GM23248 (cell line): ENCODE measurements at regions not wholly inside any gene's neighbourhood (a gene's known extent, or its start where the extent isn't known, plus 50 kb on each side); places are given as distances from the start of the nearest gene placed in this dataset.

Source experiments
- DNase-seq: peaks from one replicate; pipeline ENCODE4 v3.0.0-alpha.2; 2015
- H2AFZ ChIP-seq: fragments of 200-600 bp; sonication (generic); 2 replicates; pipeline ENCODE4 v1.6.1; 2016; ENCODE audit warnings: antibody characterized with exemption
- H3F3A ChIP-seq: fragments of 200-600 bp; sonication (generic); 2 replicates; pipeline ENCODE4 v1.6.1; 2016; ENCODE audit warnings: mild to moderate bottlenecking, antibody characterized with exemption, mixed run types; ENCODE audit not compliant: insufficient read depth
- H3K27ac ChIP-seq: fragments of 200-600 bp; sonication (generic); 2 replicates; pipeline ENCODE4 v1.5.1; 2016; ENCODE audit warnings: mild to moderate bottlenecking
- H3K27me3 ChIP-seq: fragments of 200-600 bp; sonication (generic); replicated peaks from 2 replicates; pipeline ENCODE4 v1.6.1; 2016; ENCODE audit warnings: mild to moderate bottlenecking; ENCODE audit not compliant: insufficient read depth
- H3K36me3 ChIP-seq: fragments of 200-600 bp; sonication (generic); 2 replicates; pipeline ENCODE4 v1.6.1; 2016; ENCODE audit warnings: low read depth, mild to moderate bottlenecking
- H3K4me1 ChIP-seq: fragments of 200-600 bp; sonication (generic); 2 replicates; pipeline ENCODE4 v1.6.1; 2016; ENCODE audit warnings: mild to moderate bottlenecking; ENCODE audit not compliant: insufficient read depth
- H3K4me2 ChIP-seq: fragments of 200-600 bp; sonication (generic); one replicate; pipeline ENCODE4 v1.6.1; 2016; ENCODE audit warnings: mild to moderate bottlenecking; ENCODE audit not compliant: unreplicated experiment
- H3K4me3 ChIP-seq: fragments of 200-600 bp; sonication (generic); 2 replicates; pipeline ENCODE4 v1.5.1; 2016; ENCODE audit warnings: mild to moderate bottlenecking
- H3K79me2 ChIP-seq: fragments of 200-600 bp; sonication (generic); 2 replicates; pipeline ENCODE4 v1.6.1; 2016; ENCODE audit warnings: mild to moderate bottlenecking; ENCODE audit not compliant: insufficient read depth
- H3K9ac ChIP-seq: fragments of 200-600 bp; sonication (generic); 2 replicates; pipeline ENCODE4 v1.6.1; 2016; ENCODE audit warnings: mild to moderate bottlenecking
- H3K9me2 ChIP-seq: fragments of 200-600 bp; sonication (generic); 2 replicates; pipeline ENCODE4 v1.6.1; 2016; ENCODE audit warnings: mixed run types, mild to moderate bottlenecking, moderate library complexity; ENCODE audit not compliant: insufficient read depth
- H3K9me3 ChIP-seq: fragments of 200-600 bp; sonication (generic); one replicate; pipeline ENCODE4 v1.6.1; 2017; ENCODE audit warnings: low read depth
- H4K20me1 ChIP-seq: fragments of 200-600 bp; sonication (generic); 2 replicates; pipeline ENCODE4 v1.6.0; 2016; ENCODE audit not compliant: insufficient read depth
- EZH2 ChIP-seq: fragments of 200-600 bp; sonication (generic); IDR thresholded peaks from 2 replicates; pipeline ENCODE4 v1.6.1; 2018; ENCODE audit warnings: antibody characterized with exemption, mild to moderate bottlenecking; ENCODE audit not compliant: insufficient read depth, poor library complexity, severe bottlenecking
- EZH2phosphoT487 ChIP-seq: fragments of 200-600 bp; sonication (generic); IDR thresholded peaks from 2 replicates; pipeline ENCODE4 v1.6.1; 2018; ENCODE audit warnings: antibody characterized with exemption, moderate library complexity, mild to moderate bottlenecking, low read depth; ENCODE audit not compliant: insufficient read depth
- WGBS, 2 experiments: methylation state at CpG; one replicate each; pipeline ENCODE4 v1.1.6; 2015 to 2017; ENCODE audit warnings: low lambda C conversion rate in 2 of 2, low coverage in 1 of 2; ENCODE audit errors: missing lambda C conversion rate in 2 of 2; 5-methylcytosine and 5-hydroxymethylcytosine counted together
- in situ Hi-C: fragments of 300-500 bp; cut with MboI; formaldehyde crosslinking; loops from 2 replicates; pipeline ENCODE4 v1.15.0; 2020

DNA sequence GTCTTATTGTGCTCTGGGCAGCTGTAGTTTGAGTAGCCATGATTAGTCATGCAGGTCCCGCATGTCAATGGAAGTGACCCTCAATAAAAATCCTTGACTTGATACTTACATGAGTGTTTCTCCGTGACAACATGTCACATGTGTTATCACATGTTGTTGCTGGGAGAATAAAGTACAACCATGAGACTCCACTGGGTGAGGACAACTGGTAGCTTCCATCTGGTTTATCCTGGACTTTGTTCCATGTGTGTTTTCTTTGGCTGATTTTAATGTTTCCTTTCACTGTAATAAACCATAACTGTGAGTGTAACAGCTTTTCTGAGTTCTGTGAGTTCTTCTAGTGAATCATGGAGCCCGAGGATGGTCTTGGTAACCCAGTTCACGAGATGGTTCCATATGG lies 63.1 kb upstream of the NDN start:
- TF ChIP-seq EZH2 (no peak), EZH2phosphoT487 (no peak)
- no peaks in the 10 kb centered on the region for H3K36me3 ChIP-seq
- no peak overlapping the region for H2AFZ ChIP-seq
- no peak overlapping the region for H3K4me2 ChIP-seq
- H3K9me3 ChIP-seq, result no peaks in the 10 kb centered on the region
- no peaks in the 10 kb centered on the region for H3K79me2 ChIP-seq
- H3K9ac ChIP-seq, result no peak overlapping the region
- no peaks in the 10 kb centered on the region for H3K4me1 ChIP-seq
- no peak overlapping the region for H3K4me3 ChIP-seq
- WGBS, 2 experiments, result 24 to 28% methylated on average over 4 of the region's 4 CpGs
- H3K27me3 ChIP-seq, result no peaks in the 10 kb centered on the region
- no peaks in the 10 kb centered on the region for H3K9me2 ChIP-seq
- DNase-seq, result no peak
- no peaks in the 10 kb centered on the region for H3F3A ChIP-seq
- in situ Hi-C loops, result no loop called here
- H4K20me1 ChIP-seq, result no peaks in the 10 kb centered on the region
- no peak overlapping the region for H3K27ac ChIP-seq

DNA sequence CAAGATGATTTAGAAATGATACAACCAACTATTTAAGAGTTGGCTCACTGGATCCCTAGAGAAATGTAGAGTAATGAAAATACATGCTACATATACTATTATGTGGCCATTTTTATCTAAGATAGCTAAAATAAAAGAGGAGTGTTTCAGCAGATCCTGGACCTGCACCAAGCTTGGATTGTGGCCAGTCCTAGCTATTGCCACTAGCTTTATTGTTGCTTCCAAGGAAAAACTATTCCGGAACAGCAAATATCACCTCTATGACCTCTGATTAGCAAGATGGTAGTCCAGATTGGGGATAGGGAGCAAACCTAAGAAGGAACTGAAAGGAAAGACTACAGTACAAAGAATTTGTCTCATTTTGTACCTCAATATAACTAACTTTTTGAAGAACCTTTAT lies 63.7 kb upstream of the NDN start:
- H3K9ac ChIP-seq, result no peak overlapping the region
- no peak for DNase-seq

DNA sequence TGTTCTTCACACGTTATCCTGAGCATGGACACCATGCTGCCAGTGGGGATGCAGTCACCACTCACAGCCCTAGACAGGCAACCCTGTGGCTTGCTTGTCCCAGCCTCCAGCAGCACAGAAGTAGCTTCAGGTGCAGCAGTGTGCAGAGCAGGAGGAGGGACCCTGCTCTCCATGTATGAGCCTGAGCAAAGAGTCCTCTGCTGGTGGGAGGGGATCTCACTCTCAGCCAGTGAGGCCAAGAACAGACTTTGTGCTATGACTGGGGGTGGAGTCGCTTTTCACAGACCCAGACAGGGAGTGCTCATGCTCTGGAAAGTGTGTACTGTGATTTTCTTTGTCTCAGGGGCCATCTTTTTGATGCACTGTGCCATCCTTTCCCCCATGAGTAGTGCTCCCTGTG lies 66.1 kb upstream of the NDN start:
- H3K9me2 ChIP-seq, result no peaks in the 10 kb centered on the region
- H3K36me3 ChIP-seq, result no peaks in the 10 kb centered on the region
- no peak for TF ChIP-seq EZH2phosphoT487
- DNase-seq, result no peak
- no peak overlapping the region for H3K9ac ChIP-seq
- no peaks in the 10 kb centered on the region for H4K20me1 ChIP-seq
- H3K4me1 ChIP-seq, result no peaks in the 10 kb centered on the region
- no peaks in the 10 kb centered on the region for H3F3A ChIP-seq
- no peaks in the 10 kb centered on the region for H3K27me3 ChIP-seq
- H3K9me3 ChIP-seq, result no peaks in the 10 kb centered on the region
- in situ Hi-C loops, result no loop called here
- no peak overlapping the region for H3K27ac ChIP-seq
- H3K4me2 ChIP-seq, result no peak overlapping the region
- H3K79me2 ChIP-seq, result no peaks in the 10 kb centered on the region
- WGBS, 2 experiments, result 7 to 8% methylated on average over 2 of the region's 2 CpGs
- no peak overlapping the region for H2AFZ ChIP-seq
- no peak overlapping the region for H3K4me3 ChIP-seq

More for the DNA sequence above, 63.7 kb upstream of the NDN start:
- no peaks in the 10 kb centered on the region for H3K9me2 ChIP-seq
- 48 to 83% methylated on average over 1 of the region's 1 CpG for WGBS, 2 experiments
- no peaks in the 10 kb centered on the region for H3K9me3 ChIP-seq
- in situ Hi-C loops, result no loop called here
- no peaks in the 10 kb centered on the region for H4K20me1 ChIP-seq
- H3K79me2 ChIP-seq, result no peaks in the 10 kb centered on the region
- H3K36me3 ChIP-seq, result no peaks in the 10 kb centered on the region
- TF ChIP-seq EZH2phosphoT487 (no peak), EZH2 (no peak)
- H3K27me3 ChIP-seq, result no peaks in the 10 kb centered on the region
- H2AFZ ChIP-seq, result no peak overlapping the region
- H3K27ac ChIP-seq, result no peak overlapping the region
- no peaks in the 10 kb centered on the region for H3F3A ChIP-seq
- H3K4me2 ChIP-seq, result no peak overlapping the region
- H3K4me1 ChIP-seq, result no peaks in the 10 kb centered on the region
- no peak overlapping the region for H3K4me3 ChIP-seq

DNA sequence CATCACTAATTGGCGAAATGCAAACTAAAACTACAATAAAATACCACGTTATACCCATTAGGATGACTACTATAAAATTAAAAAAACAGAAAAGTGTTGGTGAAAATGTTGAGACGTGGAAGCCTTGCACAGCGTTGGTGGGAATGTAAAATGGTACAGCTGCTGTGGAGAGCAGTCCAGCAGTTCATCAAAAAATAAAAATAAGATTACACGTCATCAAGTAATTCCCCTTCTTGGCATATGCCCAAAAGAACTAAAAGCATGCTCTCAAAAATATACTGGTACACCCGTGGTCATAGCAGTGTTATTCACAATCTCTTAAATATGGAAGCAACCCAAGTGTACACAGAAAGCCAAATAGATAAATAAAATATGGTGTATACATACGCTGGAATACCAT lies 71.8 kb upstream of the NDN start:
- DNase-seq, result no peak
- H3K4me2 ChIP-seq, result no peak overlapping the region
- H4K20me1 ChIP-seq, result no peaks in the 10 kb centered on the region
- no peak overlapping the region for H3K4me3 ChIP-seq
- no peaks in the 10 kb centered on the region for H3K4me1 ChIP-seq
- H3K9me3 ChIP-seq, result no peaks in the 10 kb centered on the region
- H3K9me2 ChIP-seq, result no peaks in the 10 kb centered on the region
- no peaks in the 10 kb centered on the region for H3K79me2 ChIP-seq
- H3K27me3 ChIP-seq, result no peaks in the 10 kb centered on the region
- no peak overlapping the region for H2AFZ ChIP-seq
- H3K36me3 ChIP-seq, result no peaks in the 10 kb centered on the region
- H3K9ac ChIP-seq, result no peak overlapping the region
- 2 to 6% methylated on average over 7 of the region's 7 CpGs for WGBS, 2 experiments
- TF ChIP-seq EZH2 (no peak), EZH2phosphoT487 (no peak)
- no peaks in the 10 kb centered on the region for H3F3A ChIP-seq
- H3K27ac ChIP-seq, result no peak overlapping the region
- in situ Hi-C loops, result no loop called here

DNA sequence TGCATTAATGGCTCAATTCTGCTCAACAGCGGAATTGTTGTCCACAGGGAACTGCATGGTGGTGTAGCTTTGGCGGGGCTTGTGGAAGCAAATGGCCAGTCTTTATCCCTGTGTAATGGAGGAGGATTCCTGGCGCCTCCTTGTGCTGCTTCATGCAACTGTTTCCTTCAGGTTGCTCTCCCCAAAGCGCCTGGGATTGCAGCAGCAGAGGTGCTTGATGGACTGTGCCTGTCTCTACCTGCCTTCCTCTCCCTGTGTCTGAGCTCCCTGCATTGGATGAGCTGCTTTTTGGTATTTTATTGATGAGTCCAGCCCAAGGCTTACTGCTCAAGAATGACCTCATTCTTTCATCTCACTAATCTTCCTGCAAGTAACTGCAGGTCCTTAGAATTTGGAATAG lies 72.9 kb upstream of the NDN start:
- H3K9me3 ChIP-seq, result no peaks in the 10 kb centered on the region
- WGBS, 2 experiments, result 5% methylated on average over 4 of the region's 4 CpGs
- in situ Hi-C loops, result no loop called here
- no peaks in the 10 kb centered on the region for H4K20me1 ChIP-seq
- no peaks in the 10 kb centered on the region for H3F3A ChIP-seq
- no peak overlapping the region for H2AFZ ChIP-seq
- H3K36me3 ChIP-seq, result no peaks in the 10 kb centered on the region
- H3K79me2 ChIP-seq, result no peaks in the 10 kb centered on the region
- no peaks in the 10 kb centered on the region for H3K9me2 ChIP-seq
- no peaks in the 10 kb centered on the region for H3K4me1 ChIP-seq
- H3K27ac ChIP-seq, result no peak overlapping the region
- TF ChIP-seq EZH2phosphoT487 (no peak), EZH2 (no peak)
- H3K4me2 ChIP-seq, result no peak overlapping the region
- no peaks in the 10 kb centered on the region for H3K27me3 ChIP-seq
- H3K9ac ChIP-seq, result no peak overlapping the region
- H3K4me3 ChIP-seq, result no peak overlapping the region
- no peak for DNase-seq
